ENCODE measurements at regions not wholly inside any gene's neighbourhood (a gene's known extent, or its start where the extent isn't known, plus 50 kb on each side); places are given as distances from the start of the nearest gene placed in this dataset.

GRCh38 chr11:19426011-19426755, 185.4 kb upstream of the E2F8 start:
- 3% methylated on average over 5 of the region's 5 CpGs for WGBS (ENCODE audit: insufficient coverage, low coverage, missing lambda C conversion rate)
- Histone ChIP-seq H3K9ac (ENCODE audit: insufficient read depth in 1 of 2, low read depth in 2 of 2, low read length in 2 of 2) (no peak overlapping the region), H2AFZ (ENCODE audit: low read depth, low read length) (no peak overlapping the region), H3K9me3 (replicated peaks; ENCODE audit: control insufficient read depth, insufficient read depth, low read depth, low read length) (no peaks in the 10 kb centered on the region), H3K27me3 (ENCODE audit: control insufficient read depth in 2 of 2, insufficient read depth in 2 of 2, low read length in 2 of 2) (peaks cover 10 to 38% of the 10 kb centered on the region in 2 experiments), H3K79me2 (ENCODE audit: control insufficient read depth, insufficient read depth, low read length) (no peaks in the 10 kb centered on the region), H4K20me1 (replicated peaks; ENCODE audit: control insufficient read depth, insufficient read depth, low read length) (no peaks in the 10 kb centered on the region), H3K4me2 (ENCODE audit: insufficient read depth, low read length) (no peak overlapping the region), H3K4me1 (replicated peaks in 1 of 2; ENCODE audit: control insufficient read depth in 2 of 2, insufficient read depth in 2 of 2, low read length in 2 of 2) (no peaks in the 10 kb centered on the region), H3K27ac (ENCODE audit: extremely low read depth, low read depth, low read length) (no peak overlapping the region), H3K36me3 (ENCODE audit: control insufficient read depth, insufficient read depth, low read length) (no peaks in the 10 kb centered on the region), H3K9me1 (ENCODE audit: control insufficient read depth, insufficient read depth, low read length) (no peaks in the 10 kb centered on the region), H3K4me3 (no peak overlapping the region)
- POLR2A ChIA-PET = no interaction called here
- ATAC-seq (no peak), DNase-seq (ENCODE audit: extremely low read depth in 1 of 4, low spot score in 3 of 4) (no peak), FAIRE-seq (no peak)
- TF ChIP-seq NELFE (IDR thresholded peaks at IDR 0.05; ENCODE audit: insufficient read depth, insufficient read length) (no peak), RBM39 (optimal IDR thresholded peaks at IDR 0.05; ENCODE audit: low read depth, low read length) (no peak), EP400 (IDR thresholded peaks at IDR 0.05) (no peak)
- CTCF ChIA-PET (ENCODE audit: low intra/inter-chr PET ratio) = no interaction called here
- BruUV-seq (replicated peaks) = no TSS peak
- in situ Hi-C loops (cut with MboI) (no loop called here), intact Hi-C loops (cut with micrococcal nuclease) (no loop called here)

GRCh38 chr11:19422276-19422675, 181.5 kb upstream of the E2F8 start:
- no peaks in the 10 kb centered on the region for H3K9me1 ChIP-seq (ENCODE audit: control insufficient read depth, insufficient read depth, low read length)
- H2AFZ ChIP-seq (ENCODE audit: low read depth, low read length) = no peak overlapping the region
- FAIRE-seq (no peak), ATAC-seq (no peak), DNase-seq (ENCODE audit: extremely low read depth in 1 of 4, low spot score in 3 of 4) (no peak)
- 6% methylated on average over 7 of the region's 7 CpGs for WGBS (ENCODE audit: insufficient coverage, low coverage, missing lambda C conversion rate)
- intact Hi-C loops (cut with micrococcal nuclease) = no loop called here
- in situ Hi-C loops (cut with MboI) = no loop called here
- H3K4me1 ChIP-seq (replicated peaks in 1 of 2; ENCODE audit: control insufficient read depth in 2 of 2, insufficient read depth in 2 of 2, low read length in 2 of 2) = no peaks in the 10 kb centered on the region
- no peak overlapping the region for H3K27ac ChIP-seq (ENCODE audit: extremely low read depth, low read depth, low read length)
- no peak overlapping the region for H3K9ac ChIP-seq (ENCODE audit: insufficient read depth in 1 of 2, low read depth in 2 of 2, low read length in 2 of 2)
- no peak overlapping the region for H3K4me2 ChIP-seq (ENCODE audit: insufficient read depth, low read length)
- no TSS peak for BruUV-seq (replicated peaks)
- H3K79me2 ChIP-seq (ENCODE audit: control insufficient read depth, insufficient read depth, low read length) = no peaks in the 10 kb centered on the region
- H4K20me1 ChIP-seq (replicated peaks; ENCODE audit: control insufficient read depth, insufficient read depth, low read length) = no peaks in the 10 kb centered on the region; the same call in 1 of the 2 replicates
- CTCF ChIA-PET (ENCODE audit: low intra/inter-chr PET ratio) = no interaction called here
- no peaks in the 10 kb centered on the region for H3K36me3 ChIP-seq (ENCODE audit: control insufficient read depth, insufficient read depth, low read length)
- POLR2A ChIA-PET = interaction anchor here (0.6 kb wide), 2 partner anchors 146 to 180 kb away, joined by 3 read pairs; no protein-coding TSS in a partner anchor
- H3K27me3 ChIP-seq (ENCODE audit: control insufficient read depth in 2 of 2, insufficient read depth in 2 of 2, low read length in 2 of 2) = peaks cover 4 to 26% of the 10 kb centered on the region in 2 experiments; a peak in 4 of 5 replicates
- H3K9me3 ChIP-seq (replicated peaks; ENCODE audit: control insufficient read depth, insufficient read depth, low read depth, low read length) = no peaks in the 10 kb centered on the region
- H3K4me3 ChIP-seq = no peak overlapping the region
- TF ChIP-seq TRIM25 (IDR thresholded peaks at IDR 0.05; ENCODE audit: borderline replicate concordance) = no peak
- TF ChIP-seq KLF6 (CRISPR knock-in tag; IDR thresholded peaks at IDR 0.05; ENCODE audit: borderline replicate concordance) = no peak
- no peak for TF ChIP-seq ZNF134 (CRISPR knock-in tag; conservative IDR thresholded peaks at IDR 0.05)
- TF ChIP-seq SMAD4 (CRISPR knock-in tag; conservative IDR thresholded peaks at IDR 0.05) = no peak
- no peak for TF ChIP-seq SMARCA5 (IDR thresholded peaks at IDR 0.05)
- TF ChIP-seq SAFB (IDR thresholded peaks at IDR 0.05; ENCODE audit: borderline replicate concordance, low read depth, low read length) = no peak
- no peak for TF ChIP-seq KLF10 (CRISPR knock-in tag; IDR thresholded peaks at IDR 0.05)
- TF ChIP-seq CCAR2 (IDR thresholded peaks at IDR 0.05; ENCODE audit: low read depth, low read length) = no peak
- no peak for TF ChIP-seq HES1 (IDR thresholded peaks at IDR 0.05; ENCODE audit: low read depth)
- TF ChIP-seq E2F3 (CRISPR knock-in tag; IDR thresholded peaks at IDR 0.05) = no peak
- no peak for TF ChIP-seq CCNT2 (IDR thresholded peaks at IDR 0.05; ENCODE audit: borderline replicate concordance, extremely low read depth, insufficient read length, low read depth, low read length)
